ENCODE measurements at regions not wholly inside any gene's neighbourhood (a gene's known extent, or its start where the extent isn't known, plus 50 kb on each side); places are given as distances from the start of the nearest gene placed in this dataset.

DNA sequence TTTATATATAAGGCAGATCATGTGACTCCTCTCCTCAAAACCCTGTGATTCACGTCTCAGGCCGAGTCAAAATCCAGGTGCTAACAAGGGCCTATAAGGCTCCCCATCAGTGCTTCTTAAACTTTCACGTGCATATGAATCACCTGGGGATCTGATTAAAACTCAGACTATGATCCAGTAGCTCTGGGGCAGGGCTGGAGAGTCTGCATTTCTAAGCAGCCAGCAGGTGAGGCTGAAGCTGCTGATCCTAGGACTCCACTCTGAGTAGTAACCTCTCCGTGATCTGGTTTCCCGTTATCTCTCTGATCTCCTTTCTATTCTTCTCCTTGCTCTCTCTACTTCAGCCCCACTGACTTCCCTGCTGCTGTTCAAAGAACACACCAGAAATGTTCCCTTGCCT is 252.4 kb upstream of the RPS6KA3 start:
- ATAC-seq, result peak; percentile 54

DNA sequence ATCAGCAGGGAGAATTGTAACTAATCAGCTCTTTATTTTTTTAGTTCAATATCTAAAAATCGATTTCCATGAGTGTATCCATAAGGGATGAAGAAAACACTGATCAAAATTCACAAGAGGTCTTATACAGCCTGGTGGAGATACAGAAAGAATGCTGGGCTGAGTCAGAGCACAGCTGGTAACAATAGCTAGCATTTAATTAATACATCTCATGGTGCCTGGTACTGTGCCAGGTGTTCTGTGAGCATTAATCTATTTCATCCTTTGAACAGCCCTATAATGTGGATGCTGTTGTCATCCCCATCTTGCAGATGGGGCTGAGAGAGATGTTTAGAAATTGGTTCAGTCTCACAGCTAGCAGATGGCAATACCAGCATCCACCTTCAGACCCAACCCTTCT is 250.9 kb upstream of the RPS6KA3 start:
- no peak for ATAC-seq

DNA sequence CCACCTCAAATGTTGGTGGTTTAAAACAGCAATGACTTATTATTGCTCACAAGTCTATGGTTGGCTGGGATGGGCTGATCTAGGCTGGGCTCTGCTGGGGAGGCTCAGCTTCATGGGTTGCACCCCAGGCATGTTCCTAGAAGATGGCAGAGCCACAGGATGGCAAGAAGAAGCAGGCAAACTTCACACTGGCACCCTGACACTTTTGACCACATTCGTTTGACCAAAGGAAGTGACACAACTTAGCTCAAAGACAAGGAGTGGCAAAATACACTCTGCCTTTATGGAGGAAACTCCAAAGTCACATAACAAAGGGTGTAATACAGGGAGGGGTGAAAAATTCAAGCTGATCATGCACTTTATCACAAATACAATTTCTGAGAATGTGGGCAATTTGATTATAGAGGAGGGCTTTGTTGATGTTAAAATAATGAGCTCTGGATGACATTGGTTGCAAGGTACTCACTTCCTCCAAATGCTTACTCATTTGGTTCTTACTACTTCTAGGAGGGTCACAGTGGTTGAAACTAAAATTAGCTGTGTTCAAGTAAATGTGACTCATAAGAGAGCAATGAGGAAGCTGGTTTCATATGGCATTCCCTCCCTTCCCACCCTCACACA is 249.2 kb upstream of the RPS6KA3 start:
- ATAC-seq, result peak; percentile 87

DNA sequence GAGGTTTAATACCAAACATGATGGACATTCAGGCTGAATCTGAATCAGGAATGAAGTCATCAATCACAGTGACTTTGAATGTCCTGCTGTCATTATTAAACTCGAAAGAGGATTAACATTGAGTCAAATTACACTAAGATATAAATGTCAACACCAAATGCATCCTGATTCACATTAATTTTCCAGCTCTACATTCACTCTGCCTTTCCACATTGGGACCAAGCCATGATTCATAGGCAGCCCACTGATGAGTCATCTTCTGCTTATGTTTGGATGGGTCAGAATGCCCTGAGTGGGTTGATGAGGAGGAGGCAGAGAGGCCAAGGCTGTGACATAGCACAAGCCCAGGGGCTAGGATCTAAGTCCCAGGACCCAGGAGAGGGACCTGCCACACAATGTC is 247.6 kb upstream of the RPS6KA3 start:
- no peak for ATAC-seq

DNA sequence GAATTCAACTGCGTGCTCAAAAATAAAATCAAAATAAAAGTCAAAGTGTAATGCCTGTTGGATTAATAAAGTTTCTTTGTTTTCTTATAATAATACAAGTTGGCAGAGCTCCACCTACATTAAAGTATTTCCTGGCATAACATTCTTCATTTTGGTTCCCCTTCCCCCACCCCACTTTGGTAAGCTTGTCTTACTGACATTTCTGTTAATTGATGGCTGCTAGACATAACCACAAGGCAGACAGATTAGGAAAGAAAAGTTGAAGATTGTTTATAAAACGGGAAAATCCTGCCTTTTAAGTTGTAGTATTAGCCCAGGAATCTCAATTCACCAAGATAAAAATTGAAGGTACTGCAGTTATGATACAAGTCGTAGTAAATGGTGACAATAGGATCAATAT is 246.5 kb upstream of the RPS6KA3 start:
- ATAC-seq, result no peak

DNA sequence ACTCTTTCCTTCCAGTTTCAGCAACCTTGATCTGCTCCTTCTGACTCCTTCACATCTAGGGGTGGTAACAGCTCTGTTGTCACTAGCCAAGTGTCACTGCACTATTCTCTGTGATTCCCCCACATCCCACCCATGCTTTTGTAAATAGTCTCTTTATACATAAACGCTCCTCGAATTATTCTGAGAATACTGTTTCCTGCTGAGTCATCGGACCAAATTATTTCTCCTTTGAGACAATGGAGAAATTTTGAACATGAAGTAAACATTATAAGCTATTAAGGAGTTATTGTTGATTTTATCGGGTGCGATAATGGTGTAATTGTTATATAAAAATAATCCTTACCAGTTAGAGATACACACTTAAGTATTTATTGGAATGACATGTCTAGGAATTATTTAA is 245.1 kb upstream of the RPS6KA3 start:
- no peak for ATAC-seq

DNA sequence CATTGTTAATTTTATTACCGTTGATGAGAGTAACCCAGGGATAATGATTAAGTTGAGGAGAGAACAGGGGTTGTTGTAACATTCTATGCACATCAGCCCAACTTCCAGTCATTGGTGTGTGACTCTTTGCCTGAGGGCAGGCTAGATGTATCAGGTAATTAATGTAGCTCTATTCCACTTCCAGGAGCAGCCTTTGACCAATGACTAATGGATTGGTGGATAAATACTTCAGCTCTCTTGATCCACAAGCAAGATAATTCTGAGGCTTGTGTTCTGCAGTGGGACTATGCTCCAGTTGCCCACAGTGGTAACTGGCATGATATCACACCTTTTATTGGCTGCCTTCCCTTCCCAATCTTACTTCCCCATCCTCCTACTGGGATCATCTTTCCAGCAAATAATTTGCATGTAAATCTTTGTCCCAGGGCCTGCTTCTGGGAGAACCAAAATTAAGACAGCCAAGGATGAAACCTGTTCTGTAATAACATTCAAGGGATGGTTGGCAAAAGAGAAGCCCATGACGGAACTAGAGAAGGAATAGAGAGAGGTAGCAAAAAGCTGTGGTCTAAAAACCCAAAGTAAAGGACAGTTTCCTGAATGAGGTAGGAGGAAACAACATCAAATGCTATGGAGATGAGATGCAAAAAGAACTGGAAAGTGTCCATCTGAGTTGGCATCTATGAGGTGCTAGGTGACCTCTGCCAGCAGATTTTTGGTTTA is 241.4 kb upstream of the RPS6KA3 start:
- no peak for ATAC-seq

DNA sequence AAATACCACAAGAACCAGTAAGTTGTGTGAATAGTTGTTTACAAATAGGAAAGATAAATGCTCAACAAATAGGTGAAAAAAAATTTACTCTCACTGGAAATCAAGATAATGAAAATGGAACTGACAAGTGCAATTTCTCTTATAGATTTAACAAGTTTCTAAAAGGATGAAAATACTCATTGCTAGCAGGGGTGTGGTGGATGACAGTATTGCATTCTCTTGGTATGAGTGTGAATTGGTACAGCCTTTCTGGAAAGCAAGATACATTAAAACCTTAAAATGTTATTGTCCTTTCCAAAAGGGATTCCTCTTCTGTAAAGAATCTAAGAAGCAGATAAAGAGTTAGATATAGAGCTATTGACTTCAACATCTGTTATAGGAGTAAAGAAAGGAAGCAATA is 240.0 kb upstream of the RPS6KA3 start:
- no peak for ATAC-seq

DNA sequence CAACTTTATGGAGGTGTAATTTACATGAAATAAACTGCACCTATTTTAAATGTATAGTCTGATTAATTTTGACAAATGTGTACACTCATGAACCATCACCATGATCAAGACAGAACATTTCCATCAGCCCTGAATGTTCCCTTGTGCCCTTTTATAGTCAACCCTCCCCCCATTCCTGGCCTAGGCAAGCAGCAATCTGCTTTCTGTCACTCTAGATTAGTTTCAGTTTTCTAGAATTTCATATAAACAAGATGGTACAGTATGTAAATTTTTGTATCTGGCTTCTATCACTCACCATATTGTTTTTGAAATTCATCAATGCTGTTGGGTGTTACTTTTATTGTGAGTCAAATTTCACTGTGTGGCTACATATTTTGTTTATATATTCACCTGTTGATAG is 234.2 kb upstream of the RPS6KA3 start:
- no peak for ATAC-seq

DNA sequence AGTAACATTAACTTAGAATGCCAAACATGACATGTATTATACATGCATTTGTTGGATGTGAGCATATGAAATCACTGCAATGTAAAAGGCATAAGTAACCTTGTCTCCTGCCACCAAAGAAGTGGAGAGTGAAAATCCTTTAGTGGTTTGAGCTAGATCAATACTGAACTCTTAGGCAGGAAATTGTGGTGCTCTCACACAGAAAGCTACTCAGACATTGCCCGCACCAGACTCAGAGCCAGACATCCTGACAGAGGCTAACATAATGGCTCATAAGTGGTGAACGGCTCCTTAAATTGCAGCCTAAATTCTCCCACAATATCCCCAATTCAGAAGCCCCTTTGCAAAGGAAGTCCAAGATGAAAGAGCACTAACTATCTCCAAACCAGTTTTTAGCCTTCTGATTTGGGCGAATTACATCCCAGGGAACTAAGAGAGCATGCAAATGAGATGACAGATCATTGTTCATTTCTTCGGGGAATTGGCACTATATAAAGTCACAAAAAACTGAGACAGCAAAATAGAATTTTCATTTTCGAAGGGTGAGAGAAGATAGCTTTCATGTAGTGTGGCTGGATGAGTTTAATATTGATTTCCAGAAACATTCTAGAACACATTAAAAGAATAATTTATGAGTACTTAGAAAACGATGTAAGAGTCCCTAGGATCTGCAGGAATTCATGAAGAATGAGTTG is 233.6 kb upstream of the RPS6KA3 start:
- ATAC-seq, result no peak

DNA sequence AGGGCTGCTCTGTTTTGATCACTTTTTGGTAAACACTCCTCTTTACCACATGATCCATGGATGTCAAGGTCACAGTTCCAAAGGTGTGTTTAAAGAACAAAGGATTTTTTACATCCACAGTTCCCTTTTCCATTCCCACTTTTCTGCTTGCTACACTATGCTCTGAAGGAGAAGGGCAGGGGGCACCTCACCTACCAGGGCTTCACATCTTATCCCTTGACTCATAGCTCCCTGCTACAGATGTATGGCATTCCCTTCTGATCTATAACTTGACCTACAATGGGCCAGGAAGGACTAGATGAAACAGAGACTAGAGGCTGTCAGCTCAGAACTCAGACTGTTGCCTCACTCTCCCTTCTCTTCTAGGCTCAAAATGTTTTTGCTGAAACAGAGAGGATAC is 233.1 kb upstream of the RPS6KA3 start:
- no peak for ATAC-seq

DNA sequence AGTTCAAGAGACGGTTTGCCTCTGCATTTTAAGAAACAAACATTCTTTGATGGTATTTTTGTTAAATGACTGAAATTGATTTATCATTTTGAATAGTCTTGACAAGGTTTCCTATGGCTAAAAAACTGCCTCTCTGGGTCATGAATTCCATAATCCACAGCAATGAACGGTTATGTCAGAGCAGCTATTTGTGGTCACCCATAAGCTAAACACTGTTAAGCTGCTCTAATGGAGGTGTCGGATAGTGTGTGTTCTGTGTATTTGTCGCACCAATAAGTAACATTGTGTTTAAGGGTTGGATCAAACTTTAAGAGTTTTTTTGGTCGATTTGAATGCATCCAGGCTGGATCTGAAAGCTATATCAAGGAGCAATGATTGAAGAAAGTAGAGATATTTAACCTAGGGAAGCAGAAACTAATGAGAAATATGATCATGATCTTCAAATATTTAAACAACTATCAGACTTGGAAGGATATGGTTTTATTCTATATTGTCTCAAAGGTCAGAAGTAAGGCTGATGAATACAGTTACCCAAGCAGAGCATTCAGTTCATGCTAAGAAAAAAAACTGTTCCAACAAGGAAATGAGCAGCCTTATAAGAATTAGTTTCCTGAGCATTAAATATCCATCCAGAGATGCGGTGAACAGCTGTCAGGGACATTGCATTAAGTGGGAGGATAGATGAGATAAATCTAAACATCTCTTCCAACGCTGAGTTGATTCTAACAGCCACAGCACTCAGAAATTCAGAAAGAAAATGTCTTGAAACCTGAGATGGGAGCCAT is 232.3 kb upstream of the RPS6KA3 start:
- no peak for ATAC-seq

DNA sequence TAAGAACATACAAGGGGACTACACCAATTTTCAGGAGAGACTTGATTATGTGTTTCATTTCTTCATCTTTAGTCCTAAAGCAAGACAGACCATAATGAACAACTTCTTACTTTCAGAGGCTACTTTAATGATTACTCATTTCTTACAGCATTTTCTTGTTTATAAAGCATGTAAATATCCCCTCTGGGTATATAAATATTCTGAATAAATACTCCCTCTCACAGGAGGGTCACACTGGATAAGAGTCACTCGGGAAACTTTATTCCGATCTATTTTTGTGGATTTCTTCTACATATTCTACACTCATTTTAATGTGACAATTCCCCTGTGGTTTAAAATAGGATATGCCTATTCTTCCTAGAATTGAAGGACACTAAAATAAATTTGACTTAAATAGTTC is 228.9 kb upstream of the RPS6KA3 start:
- no peak for ATAC-seq

DNA sequence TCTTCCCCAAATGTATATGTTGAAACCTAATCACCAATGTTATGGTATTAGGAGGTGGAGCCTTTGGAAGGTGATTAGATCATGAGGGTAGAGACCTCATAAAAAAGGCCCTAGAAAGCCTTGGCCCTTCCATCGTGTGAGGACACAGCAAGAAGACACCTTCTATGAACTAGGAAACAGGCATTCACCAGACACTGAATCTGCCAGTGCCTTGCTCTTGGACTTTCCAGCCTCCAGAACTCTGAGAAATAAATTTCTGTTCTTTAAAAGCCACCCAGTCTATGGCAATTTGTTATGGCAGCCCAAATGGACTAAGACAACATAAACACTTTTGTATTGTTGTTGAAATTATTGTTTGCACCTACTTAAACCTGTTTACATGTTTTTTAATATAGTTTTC is 221.8 kb upstream of the RPS6KA3 start:
- no peak for ATAC-seq

DNA sequence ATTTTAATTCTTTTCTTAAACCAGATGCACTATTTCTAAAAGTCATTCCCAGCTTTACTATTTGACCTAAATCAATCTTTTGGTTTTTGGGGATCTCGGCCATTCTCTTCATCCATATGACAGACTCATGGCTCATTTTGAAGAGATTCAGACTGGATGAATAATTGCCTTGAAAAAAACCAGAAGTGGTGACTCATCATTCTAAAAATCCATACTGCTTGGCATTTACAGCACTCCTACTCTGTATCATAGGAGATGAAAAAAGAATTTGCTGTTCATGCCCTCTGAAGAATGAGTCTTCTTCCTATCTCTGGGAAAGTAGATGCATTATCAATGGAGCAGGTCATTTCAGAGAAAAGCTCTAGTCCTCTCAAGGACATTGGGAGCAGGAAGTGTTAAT is 220.5 kb upstream of the RPS6KA3 start:
- no peak for ATAC-seq

DNA sequence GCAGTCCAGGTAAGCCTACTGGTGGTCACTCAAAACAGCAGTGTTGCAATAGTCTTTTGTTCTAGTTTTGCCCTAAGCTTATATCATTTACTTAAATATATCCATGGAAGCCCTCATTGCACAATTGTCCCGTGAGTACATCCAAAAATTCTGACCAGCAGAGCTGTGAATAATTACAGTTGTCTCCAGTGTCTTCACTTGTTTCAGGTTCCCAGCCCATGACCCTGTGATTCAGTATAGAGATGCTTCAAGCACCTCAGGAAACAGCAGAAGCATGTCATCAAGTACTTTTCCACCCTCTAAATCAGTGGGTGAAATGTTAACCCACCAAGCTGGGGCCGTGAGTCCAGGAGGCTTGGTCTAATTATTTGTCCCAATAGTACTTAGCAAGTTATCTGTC is 214.9 kb upstream of the RPS6KA3 start:
- ATAC-seq, result no peak

DNA sequence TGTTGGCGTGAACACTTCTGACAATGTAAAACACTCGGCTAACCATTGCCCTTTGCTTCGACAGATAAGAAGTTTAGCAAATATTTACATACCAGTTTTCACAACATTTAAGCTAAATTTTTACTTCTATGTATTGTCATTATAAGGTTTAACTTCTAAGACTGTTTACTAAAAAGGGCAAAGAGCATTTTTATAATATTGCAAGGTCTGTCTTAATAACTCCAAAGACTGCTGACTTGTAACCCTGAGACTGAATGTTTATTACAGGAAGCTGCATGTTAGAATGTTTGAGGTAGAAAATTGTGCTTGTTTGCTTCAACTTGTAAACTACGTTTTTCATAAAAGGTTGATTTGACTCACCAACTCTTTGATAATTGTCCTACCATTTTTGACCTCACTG is 213.2 kb upstream of the RPS6KA3 start:
- ATAC-seq, result no peak

DNA sequence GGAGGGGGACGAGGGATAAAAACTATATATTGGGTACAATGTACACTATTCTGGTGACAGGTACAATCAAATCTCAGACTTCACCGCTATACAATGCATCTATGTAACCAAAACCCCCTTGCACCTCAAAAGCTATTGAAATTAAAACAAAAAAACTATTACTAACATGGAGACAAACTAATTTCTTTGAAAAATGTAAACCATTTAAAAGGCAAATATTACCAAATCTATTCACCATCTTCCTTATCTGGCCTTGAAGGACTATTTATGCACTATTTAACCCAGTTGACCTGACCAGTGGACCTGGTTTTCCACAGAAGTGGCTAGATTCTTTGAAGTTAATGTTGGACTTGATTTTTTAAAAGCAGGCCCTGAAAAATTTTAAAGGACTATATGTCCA is 212.3 kb upstream of the RPS6KA3 start:
- no peak for ATAC-seq

DNA sequence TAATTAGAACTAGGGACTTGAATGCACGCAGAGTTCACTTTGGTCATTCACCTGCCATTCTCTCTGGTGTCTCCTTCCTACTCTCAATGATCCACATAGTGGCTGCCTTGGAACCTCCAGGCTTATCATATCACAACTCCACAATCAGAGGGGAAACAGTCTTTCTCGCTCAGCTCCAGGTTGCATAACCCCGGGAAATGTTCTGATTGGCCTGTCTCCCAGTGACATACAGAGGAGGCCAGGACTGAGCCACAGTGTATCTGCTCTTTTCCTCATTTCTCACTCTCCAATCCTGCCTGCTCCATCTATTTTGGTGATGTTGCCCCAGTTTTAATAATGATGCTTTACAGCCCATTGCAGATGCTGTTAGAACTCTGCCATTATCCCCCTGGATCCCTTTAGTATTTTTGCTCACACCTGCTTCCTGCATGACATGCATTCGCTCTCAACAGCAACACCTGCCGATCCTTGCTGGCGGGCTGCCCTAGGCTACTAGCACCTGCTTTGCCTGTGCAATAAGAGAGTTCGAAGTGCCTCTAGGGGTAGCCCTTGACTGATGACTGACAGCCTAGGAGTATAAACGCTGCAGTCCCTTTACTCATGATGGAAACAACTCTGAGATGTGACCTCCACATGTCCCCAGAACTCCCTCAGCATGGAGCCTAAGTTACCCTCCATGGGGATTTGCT is 211.3 kb upstream of the RPS6KA3 start:
- no peak for ATAC-seq

DNA sequence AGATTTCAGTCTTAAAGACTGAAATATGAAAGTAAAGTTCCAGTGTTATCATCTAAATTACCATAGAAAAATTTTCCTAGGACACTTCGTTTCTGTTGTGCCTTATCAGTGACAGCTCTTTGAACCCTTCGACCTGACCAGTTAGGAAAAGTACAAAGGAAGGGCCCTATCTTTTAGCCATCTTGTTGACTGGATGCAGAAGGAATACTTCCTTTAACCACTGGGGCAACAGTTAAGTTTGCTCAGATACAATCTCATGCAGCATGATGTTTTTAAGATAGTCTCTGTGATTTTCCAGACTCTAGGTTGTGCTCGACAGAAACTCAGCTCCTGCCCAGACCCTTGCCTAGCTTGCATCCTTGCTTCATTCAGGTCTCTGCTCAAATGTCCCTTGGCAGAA is 210.5 kb upstream of the RPS6KA3 start:
- no peak for ATAC-seq

DNA sequence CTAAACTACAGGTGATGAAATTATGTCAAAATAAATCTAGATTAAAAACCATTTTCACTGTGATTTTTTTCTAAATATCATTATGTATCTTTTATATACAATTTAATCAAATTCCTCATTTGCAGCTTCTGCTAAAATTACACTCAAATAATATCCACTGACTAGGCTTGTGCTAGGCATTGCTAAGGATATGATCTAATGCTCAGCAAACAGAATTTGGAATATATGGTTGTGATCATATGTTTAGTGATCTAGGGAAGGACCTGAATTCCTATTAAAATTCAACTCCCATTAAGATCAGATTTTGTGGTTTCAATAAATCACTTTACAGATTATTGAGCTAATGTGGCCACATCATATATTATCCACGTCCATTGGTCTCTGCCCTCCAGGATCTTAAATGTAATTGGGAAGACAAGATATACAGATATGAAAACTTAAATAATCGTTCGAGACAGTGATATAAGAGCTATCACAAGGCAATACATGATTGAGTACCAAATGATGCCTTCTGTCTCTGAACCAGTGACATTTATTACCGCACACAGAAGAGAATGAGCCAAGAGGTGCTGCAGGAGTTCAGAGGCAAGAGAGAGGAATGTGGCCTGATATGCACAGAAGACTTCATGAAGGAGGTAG is 206.0 kb upstream of the RPS6KA3 start:
- no peak for ATAC-seq

DNA sequence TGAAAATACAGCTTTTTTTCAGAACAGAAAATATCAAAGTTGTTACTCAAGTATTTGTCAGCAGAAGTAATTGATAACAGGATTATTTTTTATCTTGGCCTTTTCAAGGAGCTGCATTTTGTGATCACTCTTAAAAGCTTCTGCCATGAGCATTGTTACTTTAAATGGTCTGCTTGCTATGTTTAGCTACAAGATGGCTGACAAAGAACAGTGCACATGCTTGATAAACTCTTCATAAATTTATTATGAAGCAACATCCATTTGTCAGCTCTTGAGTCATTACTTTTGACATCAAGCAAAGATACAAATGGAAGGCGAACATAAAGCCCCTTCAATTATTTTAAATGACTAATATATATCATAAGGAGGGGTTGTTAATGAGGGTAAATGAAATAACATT is 205.4 kb upstream of the RPS6KA3 start:
- ATAC-seq, result no peak
